ENCODE measurements at regions not wholly inside any gene's neighbourhood (a gene's known extent, or its start where the extent isn't known, plus 50 kb on each side); places are given as distances from the start of the nearest gene placed in this dataset.
"Not testable (repeated sequence)": the region's sequence is repeated elsewhere in the genome, so short reads cannot be mapped to it uniquely, and the experiment has no call there.

DNA sequence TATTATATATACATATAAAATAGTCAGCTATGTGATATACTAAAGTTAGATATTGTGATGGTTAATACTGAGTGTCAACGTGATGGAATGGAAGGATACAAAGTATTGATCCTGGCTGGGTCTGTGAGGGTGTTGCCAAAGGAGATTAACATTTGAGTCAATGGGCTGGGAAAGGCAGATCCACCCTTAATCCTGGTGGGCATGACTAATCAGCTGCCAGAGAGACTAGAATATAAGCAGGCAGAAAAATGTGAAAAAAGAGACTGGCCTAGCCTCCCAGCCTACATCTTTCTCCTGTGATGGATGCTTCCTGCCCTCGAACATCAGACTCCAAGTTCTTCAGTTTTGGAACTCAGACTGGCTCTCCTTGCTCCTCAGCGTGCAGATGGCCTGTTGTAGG, 321.6 kb upstream of the NT5E start:
- TF ChIP-seq, protein P1, sequence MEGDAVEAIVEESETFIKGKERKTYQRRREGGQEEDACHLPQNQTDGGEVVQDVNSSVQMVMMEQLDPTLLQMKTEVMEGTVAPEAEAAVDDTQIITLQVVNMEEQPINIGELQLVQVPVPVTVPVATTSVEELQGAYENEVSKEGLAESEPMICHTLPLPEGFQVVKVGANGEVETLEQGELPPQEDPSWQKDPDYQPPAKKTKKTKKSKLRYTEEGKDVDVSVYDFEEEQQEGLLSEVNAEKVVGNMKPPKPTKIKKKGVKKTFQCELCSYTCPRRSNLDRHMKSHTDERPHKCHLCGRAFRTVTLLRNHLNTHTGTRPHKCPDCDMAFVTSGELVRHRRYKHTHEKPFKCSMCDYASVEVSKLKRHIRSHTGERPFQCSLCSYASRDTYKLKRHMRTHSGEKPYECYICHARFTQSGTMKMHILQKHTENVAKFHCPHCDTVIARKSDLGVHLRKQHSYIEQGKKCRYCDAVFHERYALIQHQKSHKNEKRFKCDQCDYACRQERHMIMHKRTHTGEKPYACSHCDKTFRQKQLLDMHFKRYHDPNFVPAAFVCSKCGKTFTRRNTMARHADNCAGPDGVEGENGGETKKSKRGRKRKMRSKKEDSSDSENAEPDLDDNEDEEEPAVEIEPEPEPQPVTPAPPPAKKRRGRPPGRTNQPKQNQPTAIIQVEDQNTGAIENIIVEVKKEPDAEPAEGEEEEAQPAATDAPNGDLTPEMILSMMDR (IDR thresholded peaks at IDR 0.05; ENCODE audit: low read depth, low read length, poor library complexity, severe bottlenecking): not testable (repeated sequence)
- TF ChIP-seq EZH2phosphoT487 (IDR thresholded peaks at IDR 0.05; ENCODE audit: borderline replicate concordance, low read length): not testable (repeated sequence)

Data from DOHH2 (cell line).